HepG2 (cell line): ENCODE measurements at regions not wholly inside any gene's neighbourhood (a gene's known extent, or its start where the extent isn't known, plus 50 kb on each side); places are given as distances from the start of the nearest gene placed in this dataset.

Experiments used
- ETV6 ChIP-seq: sonication (generic); formaldehyde crosslinking; conservative IDR thresholded peaks from 2 replicates; pipeline ENCODE4 v1.4.0; 2020; ENCODE audit warnings: missing genetic modification reagents
- EZH2 ChIP-seq: conservative IDR thresholded peaks from 2 replicates; pipeline ENCODE4 v1.6.1; 2012; ENCODE audit warnings: mild to moderate bottlenecking, low read depth, low read length, moderate library complexity
- RERE ChIP-seq: IDR thresholded peaks from 2 replicates; pipeline ENCODE4 v1.6.1; 2016; ENCODE audit warnings: low read depth, missing genetic modification reagents, missing compliant biosample characterization
- SALL2 ChIP-seq: sonication (generic); formaldehyde crosslinking; IDR thresholded peaks from 2 replicates; pipeline ENCODE4 v1.8.1; 2023; ENCODE audit warnings: mild to moderate bottlenecking, missing genetic modification reagents, inconsistent platforms
- TAF15 ChIP-seq: fragments of 200-400 bp; formaldehyde crosslinking; IDR thresholded peaks from one replicate; pipeline ENCODE4 v1.6.1; 2018; ENCODE audit warnings: mild to moderate bottlenecking, low read depth, low read length; ENCODE audit not compliant: poor library complexity, severe bottlenecking
- ZBTB40 ChIP-seq, 2 experiments: fragments of 450-650 bp in 1 of 2; sonication (generic) in 1 of 2; formaldehyde crosslinking in 1 of 2; IDR thresholded peaks; 2 replicates each; pipeline versions ENCODE4 v1.6.1 to v1.8.0; 2016 to 2022; ENCODE audit warnings: antibody characterized with exemption in 1 of 2, mild to moderate bottlenecking in 1 of 2, missing genetic modification reagents in 1 of 2
- ZNF33B ChIP-seq: sonication (generic); formaldehyde crosslinking; IDR thresholded peaks from 2 replicates; pipeline ENCODE4 v1.5.1; 2020; ENCODE audit warnings: mild to moderate bottlenecking, missing genetic modification reagents
- TF ChIP-seq, protein P1 (sequence below): sonication (generic); formaldehyde crosslinking; IDR thresholded peaks from 2 replicates; pipeline ENCODE4 v1.4.0; 2020; ENCODE audit warnings: mild to moderate bottlenecking, low read depth, missing genetic modification reagents

GRCh38 chr2:16208241-16208797, 268.0 kb downstream of the MYCN start (continued):
- no peak for TF ChIP-seq ZBTB40 (IDR thresholded peaks at IDR 0.05)
- no peak for TF ChIP-seq ZBTB40 (CRISPR knock-in tag; IDR thresholded peaks at IDR 0.05)
- TF ChIP-seq, protein P1, sequence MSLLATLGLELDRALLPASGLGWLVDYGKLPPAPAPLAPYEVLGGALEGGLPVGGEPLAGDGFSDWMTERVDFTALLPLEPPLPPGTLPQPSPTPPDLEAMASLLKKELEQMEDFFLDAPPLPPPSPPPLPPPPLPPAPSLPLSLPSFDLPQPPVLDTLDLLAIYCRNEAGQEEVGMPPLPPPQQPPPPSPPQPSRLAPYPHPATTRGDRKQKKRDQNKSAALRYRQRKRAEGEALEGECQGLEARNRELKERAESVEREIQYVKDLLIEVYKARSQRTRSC (CRISPR knock-in tag) = no peak
- no peak for TF ChIP-seq TAF15
- TF ChIP-seq SALL2 (CRISPR knock-in tag) = no peak
- no peak for TF ChIP-seq RERE (CRISPR knock-in tag)
- TF ChIP-seq ZNF33B (CRISPR knock-in tag) = no peak
- TF ChIP-seq EZH2 = no peak
- TF ChIP-seq ETV6 = no peak
- TF ChIP-seq, all 625 proteins: peak for 0
